Mucosa of descending colon (tissue), 3 donors: ENCODE measurements at regions not wholly inside any gene's neighbourhood (a gene's known extent, or its start where the extent isn't known, plus 50 kb on each side); places are given as distances from the start of the nearest gene placed in this dataset.

Source experiments
- ATAC-seq: fragments of 200-7000 bp; cut with Tn5 transposase; one replicate; pipeline ENCODE4 v1.9.1; 2020; ENCODE audit warnings: mild to moderate bottlenecking, moderate library complexity
- DNase-seq, 3 donors: peaks; one replicate each; pipeline ENCODE4 v3.0.0-alpha.2; 2020
- H3K36me3 ChIP-seq: fragments of 200-600 bp; one replicate; pipeline ENCODE4 v1.8.0; 2021; ENCODE audit warnings: low read depth, mild to moderate bottlenecking
- H3K4me1 ChIP-seq: fragments of 200-600 bp; one replicate; pipeline ENCODE4 v1.8.0; 2021; ENCODE audit warnings: low read depth, mild to moderate bottlenecking
- H3K4me3 ChIP-seq: fragments of 200-600 bp; one replicate; pipeline ENCODE4 v1.8.0; 2021; ENCODE audit warnings: mild to moderate bottlenecking
- H3K9me3 ChIP-seq: fragments of 200-600 bp; one replicate; pipeline ENCODE4 v1.8.0; 2021; ENCODE audit warnings: mild to moderate bottlenecking
- CTCF ChIP-seq: fragments of 200-600 bp; IDR thresholded peaks from one replicate; pipeline ENCODE4 v1.8.0; 2022; ENCODE audit warnings: antibody characterized with exemption, mild to moderate bottlenecking
- intact Hi-C, 2 donors: fragments of 100-400 bp; cut with DNase I in 1 of 2; cut with micrococcal nuclease in 1 of 2; formaldehyde crosslinking; loops; one replicate each; pipeline versions ENCODE4 v1.11.0 to v1.11.1; 2022; cut with DNase I, micrococcal nuclease
- donor health status: DM: no; HTN: no; CAD: no; lungs with moderate emphysema.
- donor health status: DM: no; HTN: no; CAD: no.
- donor health status: DM: no; HTN: yes; CAD: no.

DNA sequence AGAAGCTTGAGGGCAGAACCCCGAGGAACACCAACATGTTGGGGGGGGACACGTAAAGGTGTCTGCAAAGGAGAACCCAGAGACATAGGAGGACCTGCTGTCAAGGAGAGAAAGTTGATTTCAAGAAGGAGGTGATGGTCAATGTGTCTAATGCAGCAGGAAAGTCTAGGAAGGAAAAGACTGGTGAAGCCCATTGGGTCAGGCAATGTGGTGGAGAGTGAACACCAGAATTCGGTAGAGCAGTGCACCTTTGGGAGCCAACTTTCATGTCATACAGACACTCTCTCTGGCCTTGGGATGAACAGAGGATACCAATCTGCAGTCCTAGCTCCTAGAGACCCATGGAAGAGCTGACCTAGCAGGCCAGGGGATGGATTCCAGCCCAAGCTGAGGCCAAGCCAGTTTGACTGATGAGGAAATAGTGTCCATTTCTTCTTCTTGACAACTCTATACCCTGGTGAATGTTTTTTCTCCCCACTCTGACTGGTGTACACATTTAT lies 101.9 kb downstream of the MYCN start:
- no peaks in the 10 kb centered on the region for H3K36me3 ChIP-seq
- DNase-seq (no peak), ATAC-seq (no peak)
- TF ChIP-seq CTCF, result no peak
- no peaks in the 10 kb centered on the region for H3K9me3 ChIP-seq
- no peak overlapping the region for H3K4me3 ChIP-seq
- intact Hi-C loops, result no loop called here
- no peaks in the 10 kb centered on the region for H3K4me1 ChIP-seq

DNA sequence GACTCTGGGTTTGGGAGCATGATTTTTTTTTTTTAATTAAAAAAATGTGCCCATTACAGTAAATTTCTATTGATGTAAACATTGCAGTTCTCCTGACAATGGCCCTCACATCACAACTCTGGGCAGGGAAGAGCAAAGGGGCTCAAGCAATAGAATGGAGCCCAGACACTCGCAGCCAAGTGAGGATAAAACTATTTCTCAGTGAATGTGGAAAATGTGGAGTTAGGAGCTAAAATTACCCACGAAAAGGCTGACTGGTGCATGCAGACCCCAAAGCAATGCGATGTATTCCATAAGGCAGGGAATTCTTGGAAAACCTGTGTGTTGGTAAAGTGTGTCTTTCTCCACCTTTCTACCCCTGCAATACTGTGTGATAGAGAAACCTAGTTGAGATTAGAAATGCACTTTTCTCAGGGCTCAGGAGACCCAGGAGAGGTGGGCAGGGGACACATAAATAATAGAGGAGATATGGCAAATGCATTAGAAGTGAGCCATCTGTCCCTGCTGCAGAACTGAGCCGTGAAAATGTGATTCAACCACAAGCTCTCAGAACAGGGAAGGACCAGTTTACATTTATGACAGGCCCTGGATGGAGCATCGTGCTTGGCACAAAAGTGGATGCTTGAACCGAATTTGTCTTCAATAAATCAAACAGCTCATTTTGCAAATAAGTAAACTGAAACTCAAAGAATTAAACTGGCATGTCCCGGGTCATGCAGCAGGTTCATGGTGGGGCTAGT lies 100.1 kb downstream of the MYCN start:
- ATAC-seq (no peak), DNase-seq (no peak)
- no peak for TF ChIP-seq CTCF

GRCh38 chr2:16039823-16040222 lies 99.5 kb downstream of the MYCN start:
- TF ChIP-seq CTCF, result no peak

More for the DNA sequence above, 100.1 kb downstream of the MYCN start:
- Histone ChIP-seq H3K4me3 (no peak overlapping the region), H3K9me3 (no peaks in the 10 kb centered on the region), H3K36me3 (no peaks in the 10 kb centered on the region), H3K4me1 (no peaks in the 10 kb centered on the region)
- intact Hi-C loops, result no loop called here

DNA sequence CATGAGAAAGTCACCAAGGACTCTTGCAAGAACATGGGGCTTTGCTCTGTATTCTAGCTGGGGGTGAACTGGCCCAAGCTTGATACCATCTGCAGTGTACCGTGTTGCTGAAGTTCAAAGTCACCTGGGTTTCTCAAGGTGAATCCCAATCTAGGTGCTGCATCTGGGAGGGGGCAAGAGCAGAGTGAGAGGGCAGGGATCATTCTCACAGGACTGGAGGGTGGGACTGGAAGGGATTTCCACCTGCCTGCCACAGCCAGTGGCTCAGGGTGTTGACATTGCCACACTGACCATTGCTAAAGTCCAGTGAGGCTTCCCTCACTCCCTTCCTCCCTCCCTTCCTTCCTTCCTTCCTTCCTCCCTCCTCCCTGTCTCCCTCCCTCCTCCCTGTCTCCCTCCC lies 98.7 kb downstream of the MYCN start:
- Histone ChIP-seq H3K4me3 (no peak overlapping the region), H3K36me3 (no peaks in the 10 kb centered on the region), H3K9me3 (no peaks in the 10 kb centered on the region), H3K4me1 (no peaks in the 10 kb centered on the region)
- no peak for DNase-seq
- intact Hi-C loops, result no loop called here
- TF ChIP-seq CTCF, result no peak
- ATAC-seq, result no peak

More at GRCh38 chr2:16039823-16040222, 99.5 kb downstream of the MYCN start:
- Histone ChIP-seq H3K4me1 (no peaks in the 10 kb centered on the region), H3K9me3 (no peaks in the 10 kb centered on the region), H3K4me3 (no peak overlapping the region), H3K36me3 (no peaks in the 10 kb centered on the region)
- intact Hi-C loops, result no loop called here
- DNase-seq, result no peak
- ATAC-seq, result no peak

DNA sequence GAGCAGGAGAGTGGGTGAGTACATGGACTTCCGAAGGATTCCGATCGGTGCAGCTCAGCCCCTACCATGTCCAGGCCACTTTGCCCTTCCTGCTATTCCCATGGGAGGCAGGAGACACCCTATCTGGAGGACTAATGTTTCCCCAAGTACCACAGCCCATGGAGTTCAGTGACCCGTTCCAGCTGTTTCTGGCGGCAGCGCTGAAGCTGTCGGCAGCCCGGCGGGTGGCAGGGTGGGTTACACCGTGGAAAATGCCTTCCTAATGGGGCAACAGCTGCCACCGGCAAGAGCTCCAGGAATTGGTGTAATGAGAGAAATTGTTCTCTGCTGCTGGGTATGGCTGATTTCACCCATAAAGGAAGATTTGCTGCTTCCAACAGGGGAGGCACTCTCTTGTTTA lies 98.3 kb downstream of the MYCN start:
- intact Hi-C loops, result no loop called here
- no peak for TF ChIP-seq CTCF
- no peak overlapping the region for H3K4me3 ChIP-seq
- no peaks in the 10 kb centered on the region for H3K36me3 ChIP-seq
- DNase-seq, result no peak
- no peaks in the 10 kb centered on the region for H3K9me3 ChIP-seq
- H3K4me1 ChIP-seq, result no peaks in the 10 kb centered on the region
- ATAC-seq, result no peak
